Naive thymus-derived CD4-positive, alpha-beta T cell (primary cell): ENCODE measurements at regions not wholly inside any gene's neighbourhood (a gene's known extent, or its start where the extent isn't known, plus 50 kb on each side); places are given as distances from the start of the nearest gene placed in this dataset.

Experiments used
- ATAC-seq: fragments of 150-1000 bp; cut with Tn5 transposase; 2 replicates; pipeline ENCODE4 v1.10.0; 2021; ENCODE audit warnings: mild to moderate bottlenecking, moderate library complexity
- CTCF ChIA-PET: fragments of 350-600 bp; sonication (Branson Sonifier 250); formaldehyde crosslinking; loops from one replicate; lab custom pipeline; 2021; ENCODE audit warnings: antibody characterized with exemption; lab: Charles Lee
- POLR2A ChIA-PET: fragments of 350-600 bp; sonication (Branson Sonifier 250); formaldehyde crosslinking; loops from one replicate; lab custom pipeline; 2021; ENCODE audit warnings: antibody characterized with exemption, inconsistent platforms; lab: Charles Lee
- DNase-seq, 9 donors: peaks; one replicate each; pipeline versions ENCODE4 v3.0.0 to v3.0.0-alpha.2; 2020 to 2022; ENCODE audit warnings: mixed read lengths in 1 of 9
- H3K27ac ChIP-seq: one replicate; pipeline ENCODE4 v1.7.0; 2013; ENCODE audit warnings: mild to moderate bottlenecking, low read depth, low read length, moderate library complexity
- H3K27me3 ChIP-seq, 2 donors: one replicate each; pipeline ENCODE4 v1.7.0; 2013; ENCODE audit warnings: low read length in 2 of 2, mild to moderate bottlenecking in 2 of 2, moderate library complexity in 2 of 2; ENCODE audit not compliant: control insufficient read depth in 2 of 2, insufficient read depth in 2 of 2
- H3K36me3 ChIP-seq, 3 experiments: 1 replicate in 2 of 3; 2 replicates in 1 of 3; pipeline ENCODE4 v1.7.0; 2013; ENCODE audit warnings: low read length in 3 of 3, mild to moderate bottlenecking in 3 of 3, moderate library complexity in 1 of 3; ENCODE audit not compliant: insufficient read depth in 3 of 3, control insufficient read depth in 2 of 3
- H3K4me1 ChIP-seq, 2 donors: one replicate each; pipeline ENCODE4 v1.7.0; 2013; ENCODE audit warnings: low read length in 2 of 2, mild to moderate bottlenecking in 2 of 2, moderate library complexity in 1 of 2; ENCODE audit not compliant: control insufficient read depth in 2 of 2, insufficient read depth in 2 of 2
- H3K4me3 ChIP-seq: 2 replicates; pipeline ENCODE4 v1.7.0; 2013; ENCODE audit warnings: mild to moderate bottlenecking, low read length
- H3K9me3 ChIP-seq, 3 experiments: 1 replicate in 2 of 3; 2 replicates in 1 of 3; pipeline ENCODE4 v1.7.0; 2013; ENCODE audit warnings: low read length in 3 of 3; ENCODE audit not compliant: control insufficient read depth in 2 of 3
- H3K27ac Mint-ChIP-seq, 9 donors: one replicate each; pipeline ENCODE4 v1.8.0; 2020 to 2022; ENCODE audit warnings: mixed read lengths in 9 of 9, mild to moderate bottlenecking in 8 of 9, moderate library complexity in 5 of 9, inconsistent platforms in 2 of 9
- H3K27me3 Mint-ChIP-seq, 5 donors: one replicate each; pipeline ENCODE4 v1.8.0; 2021 to 2022; ENCODE audit warnings: mixed read lengths in 5 of 5, mild to moderate bottlenecking in 1 of 5
- H3K36me3 Mint-ChIP-seq, 5 donors: one replicate each; pipeline ENCODE4 v1.8.0; 2020 to 2022; ENCODE audit warnings: mixed read lengths in 5 of 5, mild to moderate bottlenecking in 3 of 5, inconsistent platforms in 1 of 5
- H3K4me1 Mint-ChIP-seq, 7 donors: one replicate each; pipeline ENCODE4 v1.8.0; 2020 to 2022; ENCODE audit warnings: mixed read lengths in 7 of 7, mild to moderate bottlenecking in 3 of 7, inconsistent platforms in 1 of 7
- H3K4me3 Mint-ChIP-seq, 10 donors: one replicate each; pipeline ENCODE4 v1.8.0; 2020 to 2022; ENCODE audit warnings: mild to moderate bottlenecking in 10 of 10, mixed read lengths in 10 of 10, moderate library complexity in 6 of 10, inconsistent platforms in 2 of 10
- H3K9me3 Mint-ChIP-seq, 11 donors: one replicate each; pipeline ENCODE4 v1.8.0; 2020 to 2022; ENCODE audit warnings: mixed read lengths in 11 of 11, mild to moderate bottlenecking in 4 of 11, inconsistent platforms in 1 of 11, moderate library complexity in 1 of 11
- intact Hi-C, 2 donors: fragments of 100-400 bp; cut with micrococcal nuclease; formaldehyde crosslinking; loops; one replicate each; pipeline ENCODE4 v1.15.1; 2023

- no peak overlapping the region for H3K27ac Mint-ChIP-seq
- ATAC-seq: no peak
- ChIA-PET POLR2A (no interaction called here), CTCF (no interaction called here)
- no peaks in the 10 kb centered on the region for H3K36me3 ChIP-seq
- DNase-seq: no peak
- intact Hi-C loops: no loop called here
- no peak overlapping the region for H3K27ac ChIP-seq
- no peaks in the 10 kb centered on the region for H3K27me3 ChIP-seq
- no peak overlapping the region for H3K4me3 ChIP-seq
- H3K4me3 Mint-ChIP-seq: no peak overlapping the region
- H3K36me3 Mint-ChIP-seq: no peaks in the 10 kb centered on the region
- no peaks in the 10 kb centered on the region for H3K4me1 ChIP-seq
- peaks cover 0 to 19% (median 3%) of the 10 kb centered on the region in 5 donors for H3K27me3 Mint-ChIP-seq
- H3K9me3 Mint-ChIP-seq: no peaks in the 10 kb centered on the region
- no peaks in the 10 kb centered on the region for H3K9me3 ChIP-seq
- peaks cover 0 to 10% (median 2%) of the 10 kb centered on the region in 7 donors for H3K4me1 Mint-ChIP-seq
Observed at GRCh38 chr20:60215816-60216730, 257.9 kb downstream of the CDH26 start.

- no peak overlapping the region for H3K4me3 Mint-ChIP-seq
- no peaks in the 10 kb centered on the region for H3K36me3 Mint-ChIP-seq
- DNase-seq (no peak), ATAC-seq (no peak)
- Histone ChIP-seq H3K36me3 (no peaks in the 10 kb centered on the region), H3K9me3 (no peaks in the 10 kb centered on the region), H3K27me3 (no peaks in the 10 kb centered on the region), H3K4me1 (no peaks in the 10 kb centered on the region), H3K4me3 (no peak overlapping the region), H3K27ac (no peak overlapping the region)
- ChIA-PET CTCF (no interaction called here), POLR2A (no interaction called here)
- intact Hi-C loops: no loop called here
- H3K9me3 Mint-ChIP-seq: no peaks in the 10 kb centered on the region
- H3K27ac Mint-ChIP-seq: no peak overlapping the region
- peaks cover 0 to 20% (median 2%) of the 10 kb centered on the region in 5 donors for H3K27me3 Mint-ChIP-seq
- no peaks in the 10 kb centered on the region for H3K4me1 Mint-ChIP-seq
Observed at GRCh38 chr20:60219231-60219630, 261.0 kb downstream of the CDH26 start.

GRCh38 chr20:60219984-60220562, 261.9 kb downstream of the CDH26 start:
- intact Hi-C loops: no loop called here

GRCh38 chr20:60220706-60221105, 262.5 kb downstream of the CDH26 start:
- intact Hi-C loops: no loop called here
- Histone ChIP-seq H3K36me3 (no peaks in the 10 kb centered on the region), H3K27me3 (no peaks in the 10 kb centered on the region), H3K27ac (no peak overlapping the region), H3K4me1 (no peaks in the 10 kb centered on the region), H3K4me3 (no peak overlapping the region), H3K9me3 (no peaks in the 10 kb centered on the region)
- Mint-ChIP-seq H3K27me3 (peaks cover 0 to 16% (median 2%) of the 10 kb centered on the region in 5 donors), H3K9me3 (no peaks in the 10 kb centered on the region), H3K27ac (no peak overlapping the region), H3K4me1 (no peaks in the 10 kb centered on the region), H3K4me3 (no peak overlapping the region), H3K36me3 (no peaks in the 10 kb centered on the region)
- CTCF ChIA-PET: no interaction called here
- DNase-seq (no peak), ATAC-seq (no peak)
- POLR2A ChIA-PET: no interaction called here

More at GRCh38 chr20:60219984-60220562, 261.9 kb downstream of the CDH26 start:
- POLR2A ChIA-PET: no interaction called here
- no peaks in the 10 kb centered on the region for H3K36me3 Mint-ChIP-seq
- H3K27me3 Mint-ChIP-seq: peaks cover 0 to 20% (median 2%) of the 10 kb centered on the region in 5 donors
- Histone ChIP-seq H3K27me3 (no peaks in the 10 kb centered on the region), H3K36me3 (no peaks in the 10 kb centered on the region), H3K4me1 (no peaks in the 10 kb centered on the region), H3K27ac (no peak overlapping the region), H3K4me3 (no peak overlapping the region), H3K9me3 (no peaks in the 10 kb centered on the region)
- no peak overlapping the region for H3K27ac Mint-ChIP-seq
- H3K4me1 Mint-ChIP-seq: no peaks in the 10 kb centered on the region
- ATAC-seq (no peak), DNase-seq (no peak)
- H3K4me3 Mint-ChIP-seq: no peak overlapping the region
- CTCF ChIA-PET: no interaction called here
- no peaks in the 10 kb centered on the region for H3K9me3 Mint-ChIP-seq

- ATAC-seq (no peak), DNase-seq (no peak)
- CTCF ChIA-PET: no interaction called here
- Histone ChIP-seq H3K4me3 (no peak overlapping the region), H3K27ac (no peak overlapping the region), H3K27me3 (no peaks in the 10 kb centered on the region), H3K9me3 (no peaks in the 10 kb centered on the region), H3K4me1 (no peaks in the 10 kb centered on the region), H3K36me3 (no peaks in the 10 kb centered on the region)
- Mint-ChIP-seq H3K4me3 (no peak overlapping the region), H3K9me3 (no peaks in the 10 kb centered on the region), H3K36me3 (no peaks in the 10 kb centered on the region), H3K27me3 (peaks cover 0 to 15% (median 2%) of the 10 kb centered on the region in 5 donors), H3K27ac (no peak overlapping the region), H3K4me1 (no peaks in the 10 kb centered on the region)
- intact Hi-C loops: no loop called here
- POLR2A ChIA-PET: no interaction called here
Observed at GRCh38 chr20:60221593-60221992, 263.4 kb downstream of the CDH26 start.

GRCh38 chr20:60222497-60222896, 264.3 kb downstream of the CDH26 start:
- Histone ChIP-seq H3K4me1 (no peaks in the 10 kb centered on the region), H3K4me3 (no peak overlapping the region), H3K36me3 (no peaks in the 10 kb centered on the region), H3K9me3 (no peaks in the 10 kb centered on the region), H3K27ac (no peak overlapping the region), H3K27me3 (no peaks in the 10 kb centered on the region)
- DNase-seq (no peak), ATAC-seq (no peak)
- Mint-ChIP-seq H3K36me3 (no peaks in the 10 kb centered on the region), H3K4me1 (no peaks in the 10 kb centered on the region), H3K27me3 (peaks cover 0 to 15% (median 0%) of the 10 kb centered on the region in 5 donors), H3K9me3 (no peaks in the 10 kb centered on the region), H3K4me3 (no peak overlapping the region), H3K27ac (no peak overlapping the region)
- CTCF ChIA-PET: no interaction called here
- POLR2A ChIA-PET: no interaction called here
- intact Hi-C loops: no loop called here

- no peak overlapping the region for H3K4me3 ChIP-seq
- intact Hi-C loops: no loop called here
- ChIA-PET CTCF (no interaction called here), POLR2A (no interaction called here)
- Mint-ChIP-seq H3K36me3 (no peaks in the 10 kb centered on the region), H3K27ac (no peak overlapping the region), H3K4me3 (no peak overlapping the region), H3K9me3 (no peaks in the 10 kb centered on the region), H3K4me1 (no peaks in the 10 kb centered on the region), H3K27me3 (peaks cover 0 to 15% (median 0%) of the 10 kb centered on the region in 5 donors)
- no peak for DNase-seq
- H3K27me3 ChIP-seq: no peaks in the 10 kb centered on the region
- no peaks in the 10 kb centered on the region for H3K36me3 ChIP-seq
- H3K4me1 ChIP-seq: no peaks in the 10 kb centered on the region
- H3K9me3 ChIP-seq: no peaks in the 10 kb centered on the region
- no peak overlapping the region for H3K27ac ChIP-seq
- no peak for ATAC-seq
Observed at GRCh38 chr20:60223174-60223573, 265.0 kb downstream of the CDH26 start.
